NB4 (cell line): ENCODE measurements at regions not wholly inside any gene's neighbourhood (a gene's known extent, or its start where the extent isn't known, plus 50 kb on each side); places are given as distances from the start of the nearest gene placed in this dataset.

Experiments
- CTCF ChIP-seq: IDR thresholded peaks from one replicate; pipeline ENCODE4 v1.5.1; 2012; ENCODE audit warnings: low read depth, low read length
- MYC ChIP-seq: IDR thresholded peaks from 2 replicates; pipeline ENCODE4 v1.6.1; 2011; ENCODE audit warnings: low read depth, low read length
- POLR2A ChIP-seq: IDR thresholded peaks from 2 replicates; pipeline ENCODE4 v1.6.1; 2011; ENCODE audit warnings: mild to moderate bottlenecking; ENCODE audit not compliant: insufficient read length; ENCODE audit errors: extremely low read depth

- TF ChIP-seq CTCF (no peak), POLR2A (no peak), MYC (no peak)
Observed at GRCh38 chr2:18900691-18901141, 311.3 kb upstream of the NT5C1B start.
